ENCODE measurements at regions not wholly inside any gene's neighbourhood (a gene's known extent, or its start where the extent isn't known, plus 50 kb on each side); places are given as distances from the start of the nearest gene placed in this dataset.
"Not testable (repeated sequence)": the region's sequence is repeated elsewhere in the genome, so short reads cannot be mapped to it uniquely, and the experiment has no call there.

- H3K9me3 Mint-ChIP-seq: no peaks in the 10 kb centered on the region
These were observed 262.3 kb downstream of the SOX9 start for GRCh38 chr17:72382971-72383722.

GRCh38 chr17:72385475-72385874 is 264.7 kb downstream of the SOX9 start:
- Mint-ChIP-seq H3K27ac (no peak overlapping the region), H3K9me3 (no peaks in the 10 kb centered on the region), H3K36me3 (no peaks in the 10 kb centered on the region), H3K27me3 (peaks cover 8% of the 10 kb centered on the region), H3K4me3 (no peak overlapping the region), H3K4me1 (no peaks in the 10 kb centered on the region)
- DNase-seq: no peak

More at GRCh38 chr17:72382971-72383722, 262.3 kb downstream of the SOX9 start:
- no peaks in the 10 kb centered on the region for H3K4me1 Mint-ChIP-seq
- peaks cover 11% of the 10 kb centered on the region for H3K27me3 Mint-ChIP-seq
- no peak overlapping the region for H3K27ac Mint-ChIP-seq
- DNase-seq: no peak
- H3K36me3 Mint-ChIP-seq: no peaks in the 10 kb centered on the region
- no peak overlapping the region for H3K4me3 Mint-ChIP-seq

GRCh38 chr17:72386173-72386572 is 265.4 kb downstream of the SOX9 start:
- H3K4me1 Mint-ChIP-seq, H3K27me3 Mint-ChIP-seq, H3K27ac Mint-ChIP-seq, H3K4me3 Mint-ChIP-seq, H3K9me3 Mint-ChIP-seq, DNase-seq, H3K36me3 Mint-ChIP-seq: not testable (repeated sequence)

- no peaks in the 10 kb centered on the region for H3K4me1 Mint-ChIP-seq
- H3K4me3 Mint-ChIP-seq: no peak overlapping the region
- H3K27ac Mint-ChIP-seq: no peak overlapping the region
- no peaks in the 10 kb centered on the region for H3K9me3 Mint-ChIP-seq
- DNase-seq: no peak
- H3K36me3 Mint-ChIP-seq: no peaks in the 10 kb centered on the region
- H3K27me3 Mint-ChIP-seq: peaks cover 8% of the 10 kb centered on the region
These were observed 265.9 kb downstream of the SOX9 start for GRCh38 chr17:72386619-72387237.

GRCh38 chr17:72387487-72387886 is 266.7 kb downstream of the SOX9 start:
- H3K27me3 Mint-ChIP-seq: peaks cover 7% of the 10 kb centered on the region
- no peaks in the 10 kb centered on the region for H3K4me1 Mint-ChIP-seq
- no peak for DNase-seq
- H3K36me3 Mint-ChIP-seq: no peaks in the 10 kb centered on the region
- H3K9me3 Mint-ChIP-seq: no peaks in the 10 kb centered on the region
- H3K4me3 Mint-ChIP-seq: no peak overlapping the region
- no peak overlapping the region for H3K27ac Mint-ChIP-seq

- peaks cover 3% of the 10 kb centered on the region for H3K27me3 Mint-ChIP-seq
- DNase-seq: no peak
- no peaks in the 10 kb centered on the region for H3K9me3 Mint-ChIP-seq
- no peaks in the 10 kb centered on the region for H3K36me3 Mint-ChIP-seq
- H3K27ac Mint-ChIP-seq: no peak overlapping the region
- no peak overlapping the region for H3K4me3 Mint-ChIP-seq
- no peaks in the 10 kb centered on the region for H3K4me1 Mint-ChIP-seq
These were observed 267.1 kb downstream of the SOX9 start for GRCh38 chr17:72387969-72388368.

GRCh38 chr17:72388765-72389473 is 268.1 kb downstream of the SOX9 start:
- no peaks in the 10 kb centered on the region for H3K4me1 Mint-ChIP-seq
- H3K9me3 Mint-ChIP-seq: no peaks in the 10 kb centered on the region
- H3K4me3 Mint-ChIP-seq: no peak overlapping the region
- H3K27ac Mint-ChIP-seq: no peak overlapping the region
- H3K36me3 Mint-ChIP-seq: no peaks in the 10 kb centered on the region
- DNase-seq: no peak
- peaks cover 3% of the 10 kb centered on the region for H3K27me3 Mint-ChIP-seq

GRCh38 chr17:72390675-72391508 is 270.1 kb downstream of the SOX9 start:
- DNase-seq: no peak
- Mint-ChIP-seq H3K9me3 (no peaks in the 10 kb centered on the region), H3K4me1 (no peaks in the 10 kb centered on the region), H3K36me3 (no peaks in the 10 kb centered on the region), H3K4me3 (no peak overlapping the region), H3K27ac (no peak overlapping the region), H3K27me3 (peaks cover 3% of the 10 kb centered on the region)

- Mint-ChIP-seq H3K9me3 (no peaks in the 10 kb centered on the region), H3K4me1 (no peaks in the 10 kb centered on the region), H3K36me3 (no peaks in the 10 kb centered on the region), H3K27me3 (peaks cover 3% of the 10 kb centered on the region), H3K27ac (no peak overlapping the region), H3K4me3 (no peak overlapping the region)
- no peak for DNase-seq
These were observed 271.5 kb downstream of the SOX9 start for GRCh38 chr17:72392056-72393010.

- H3K4me3 Mint-ChIP-seq: no peak overlapping the region
- no peak for DNase-seq
- no peaks in the 10 kb centered on the region for H3K27me3 Mint-ChIP-seq
- no peaks in the 10 kb centered on the region for H3K36me3 Mint-ChIP-seq
- no peaks in the 10 kb centered on the region for H3K4me1 Mint-ChIP-seq
- no peak overlapping the region for H3K27ac Mint-ChIP-seq
- no peaks in the 10 kb centered on the region for H3K9me3 Mint-ChIP-seq
These were observed 272.7 kb downstream of the SOX9 start for GRCh38 chr17:72393553-72393952.

GRCh38 chr17:72394531-72394930 is 273.7 kb downstream of the SOX9 start:
- no peaks in the 10 kb centered on the region for H3K27me3 Mint-ChIP-seq
- no peak overlapping the region for H3K4me3 Mint-ChIP-seq
- no peaks in the 10 kb centered on the region for H3K4me1 Mint-ChIP-seq
- DNase-seq: no peak
- H3K9me3 Mint-ChIP-seq: no peaks in the 10 kb centered on the region
- H3K27ac Mint-ChIP-seq: no peak overlapping the region
- H3K36me3 Mint-ChIP-seq: no peaks in the 10 kb centered on the region

GRCh38 chr17:72396121-72396520 is 275.3 kb downstream of the SOX9 start:
- Mint-ChIP-seq H3K4me3 (no peak overlapping the region), H3K27ac (no peak overlapping the region), H3K4me1 (no peaks in the 10 kb centered on the region), H3K9me3 (no peaks in the 10 kb centered on the region), H3K27me3 (no peaks in the 10 kb centered on the region), H3K36me3 (no peaks in the 10 kb centered on the region)
- DNase-seq: no peak

- no peak for DNase-seq
- H3K4me3 Mint-ChIP-seq: no peak overlapping the region
These were observed 276.4 kb downstream of the SOX9 start for GRCh38 chr17:72397223-72397667.

GRCh38 chr17:72397687-72398086 is 276.9 kb downstream of the SOX9 start:
- Mint-ChIP-seq H3K27ac (no peak overlapping the region), H3K9me3 (no peaks in the 10 kb centered on the region), H3K36me3 (no peaks in the 10 kb centered on the region)

More at GRCh38 chr17:72397223-72397667, 276.4 kb downstream of the SOX9 start:
- H3K9me3 Mint-ChIP-seq: no peaks in the 10 kb centered on the region
- no peak overlapping the region for H3K27ac Mint-ChIP-seq
- no peaks in the 10 kb centered on the region for H3K4me1 Mint-ChIP-seq
- no peaks in the 10 kb centered on the region for H3K36me3 Mint-ChIP-seq
- no peaks in the 10 kb centered on the region for H3K27me3 Mint-ChIP-seq

More at GRCh38 chr17:72397687-72398086, 276.9 kb downstream of the SOX9 start:
- Mint-ChIP-seq H3K4me3 (no peak overlapping the region), H3K4me1 (no peaks in the 10 kb centered on the region), H3K27me3 (no peaks in the 10 kb centered on the region)
- no peak for DNase-seq

Measured in activated naive CD8-positive, alpha-beta T cell treated with anti-CD3 and anti-CD28 coated beads for 36 hours (primary cell).